ENCODE measurements at regions not wholly inside any gene's neighbourhood (a gene's known extent, or its start where the extent isn't known, plus 50 kb on each side); places are given as distances from the start of the nearest gene placed in this dataset.

DNA sequence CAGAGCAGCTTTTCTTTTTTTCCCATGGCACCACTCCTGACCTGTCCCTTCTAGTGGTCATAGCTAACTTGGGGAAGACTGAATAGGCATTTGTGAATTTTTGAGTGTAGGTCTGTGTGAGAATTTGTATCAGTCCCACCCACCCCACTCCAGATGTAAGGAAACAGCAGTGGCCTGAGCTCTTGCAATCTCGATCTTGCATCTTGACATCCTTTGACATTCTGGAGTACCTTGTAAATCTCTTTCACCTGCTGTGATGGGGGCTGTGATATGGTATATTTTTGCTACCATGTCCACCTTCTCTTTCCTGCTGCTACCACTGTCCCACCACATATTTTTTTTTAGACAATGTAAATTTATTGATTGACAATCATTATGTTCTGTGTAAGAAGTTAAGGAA is 289.3 kb downstream of the MAP2K6 start:
- TF ChIP-seq POLR2AphosphoS5 (IDR thresholded peaks at IDR 0.05) (no peak), EP300 (IDR thresholded peaks at IDR 0.05) (no peak), POLR2A (IDR thresholded peaks at IDR 0.05) (no peak)
- TF ChIP-seq, protein P1, sequence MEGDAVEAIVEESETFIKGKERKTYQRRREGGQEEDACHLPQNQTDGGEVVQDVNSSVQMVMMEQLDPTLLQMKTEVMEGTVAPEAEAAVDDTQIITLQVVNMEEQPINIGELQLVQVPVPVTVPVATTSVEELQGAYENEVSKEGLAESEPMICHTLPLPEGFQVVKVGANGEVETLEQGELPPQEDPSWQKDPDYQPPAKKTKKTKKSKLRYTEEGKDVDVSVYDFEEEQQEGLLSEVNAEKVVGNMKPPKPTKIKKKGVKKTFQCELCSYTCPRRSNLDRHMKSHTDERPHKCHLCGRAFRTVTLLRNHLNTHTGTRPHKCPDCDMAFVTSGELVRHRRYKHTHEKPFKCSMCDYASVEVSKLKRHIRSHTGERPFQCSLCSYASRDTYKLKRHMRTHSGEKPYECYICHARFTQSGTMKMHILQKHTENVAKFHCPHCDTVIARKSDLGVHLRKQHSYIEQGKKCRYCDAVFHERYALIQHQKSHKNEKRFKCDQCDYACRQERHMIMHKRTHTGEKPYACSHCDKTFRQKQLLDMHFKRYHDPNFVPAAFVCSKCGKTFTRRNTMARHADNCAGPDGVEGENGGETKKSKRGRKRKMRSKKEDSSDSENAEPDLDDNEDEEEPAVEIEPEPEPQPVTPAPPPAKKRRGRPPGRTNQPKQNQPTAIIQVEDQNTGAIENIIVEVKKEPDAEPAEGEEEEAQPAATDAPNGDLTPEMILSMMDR (IDR thresholded peaks at IDR 0.05) = no peak

Measured in upper lobe of left lung (tissue), 4 donors.